ENCODE measurements at regions not wholly inside any gene's neighbourhood (a gene's known extent, or its start where the extent isn't known, plus 50 kb on each side); places are given as distances from the start of the nearest gene placed in this dataset.

DNA sequence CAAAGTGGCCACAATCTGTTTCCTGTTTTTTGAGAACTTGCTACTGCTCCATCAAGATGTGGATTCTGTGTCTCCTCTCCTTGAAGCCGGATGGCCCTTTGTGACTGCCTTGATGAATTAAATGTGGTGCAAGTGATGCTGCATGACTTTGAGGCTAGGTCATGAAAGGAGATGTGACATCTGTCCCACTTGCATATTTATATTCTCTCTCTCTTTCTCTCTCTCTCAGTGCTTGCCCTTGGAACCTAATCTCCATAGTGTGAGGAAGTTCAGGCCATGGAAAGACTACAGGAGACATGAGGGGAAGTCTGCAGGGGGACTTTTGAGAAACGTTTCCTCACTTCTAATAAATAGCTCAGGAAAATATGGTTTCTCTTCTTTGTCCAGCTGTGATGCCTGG is 50.0 kb upstream of the ADPGK start:
- no peak for TF ChIP-seq POLR2A (IDR thresholded peaks at IDR 0.05)
- TF ChIP-seq, protein P1, sequence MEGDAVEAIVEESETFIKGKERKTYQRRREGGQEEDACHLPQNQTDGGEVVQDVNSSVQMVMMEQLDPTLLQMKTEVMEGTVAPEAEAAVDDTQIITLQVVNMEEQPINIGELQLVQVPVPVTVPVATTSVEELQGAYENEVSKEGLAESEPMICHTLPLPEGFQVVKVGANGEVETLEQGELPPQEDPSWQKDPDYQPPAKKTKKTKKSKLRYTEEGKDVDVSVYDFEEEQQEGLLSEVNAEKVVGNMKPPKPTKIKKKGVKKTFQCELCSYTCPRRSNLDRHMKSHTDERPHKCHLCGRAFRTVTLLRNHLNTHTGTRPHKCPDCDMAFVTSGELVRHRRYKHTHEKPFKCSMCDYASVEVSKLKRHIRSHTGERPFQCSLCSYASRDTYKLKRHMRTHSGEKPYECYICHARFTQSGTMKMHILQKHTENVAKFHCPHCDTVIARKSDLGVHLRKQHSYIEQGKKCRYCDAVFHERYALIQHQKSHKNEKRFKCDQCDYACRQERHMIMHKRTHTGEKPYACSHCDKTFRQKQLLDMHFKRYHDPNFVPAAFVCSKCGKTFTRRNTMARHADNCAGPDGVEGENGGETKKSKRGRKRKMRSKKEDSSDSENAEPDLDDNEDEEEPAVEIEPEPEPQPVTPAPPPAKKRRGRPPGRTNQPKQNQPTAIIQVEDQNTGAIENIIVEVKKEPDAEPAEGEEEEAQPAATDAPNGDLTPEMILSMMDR (IDR thresholded peaks at IDR 0.05) = no peak

All from suprapubic skin (tissue), 3 donors.